ENCODE measurements at regions not wholly inside any gene's neighbourhood (a gene's known extent, or its start where the extent isn't known, plus 50 kb on each side); places are given as distances from the start of the nearest gene placed in this dataset.
A peak's percentile ranks its signal among the peaks of the same experiment; 100 is the strongest.

- peak; percentile 76 for FAIRE-seq
- DNase-seq (ENCODE audit: insufficient read length, low spot score) = no peak
- no peak for TF ChIP-seq CTCF (IDR thresholded peaks at IDR 0.05; ENCODE audit: insufficient read depth, missing control alignments)
Observed at GRCh38 chr1:177790566-177790965, 179.3 kb downstream of the SEC16B start.

- DNase-seq (ENCODE audit: insufficient read length, low spot score) (no peak), FAIRE-seq (peak; percentile 58)
- no peak for TF ChIP-seq CTCF (IDR thresholded peaks at IDR 0.05; ENCODE audit: insufficient read depth, missing control alignments)
Observed at GRCh38 chr1:177789956-177790355, 179.9 kb downstream of the SEC16B start.

- FAIRE-seq (no peak), DNase-seq (ENCODE audit: insufficient read length, low spot score) (no peak)
- no peak for TF ChIP-seq CTCF (IDR thresholded peaks at IDR 0.05; ENCODE audit: insufficient read depth, missing control alignments)
Observed at GRCh38 chr1:177786176-177786745, 183.6 kb downstream of the SEC16B start.

- DNase-seq (ENCODE audit: insufficient read length, low spot score) (no peak), FAIRE-seq (no peak)
- TF ChIP-seq CTCF (IDR thresholded peaks at IDR 0.05; ENCODE audit: insufficient read depth, missing control alignments) = no peak
Observed at GRCh38 chr1:177784936-177785335, 184.9 kb downstream of the SEC16B start.

GRCh38 chr1:177784409-177784808 is 185.4 kb downstream of the SEC16B start:
- TF ChIP-seq CTCF (IDR thresholded peaks at IDR 0.05; ENCODE audit: insufficient read depth, missing control alignments) = no peak
- FAIRE-seq (no peak), DNase-seq (ENCODE audit: insufficient read length, low spot score) (no peak)

- TF ChIP-seq CTCF (IDR thresholded peaks at IDR 0.05; ENCODE audit: insufficient read depth, missing control alignments) = no peak
- FAIRE-seq (peak; percentile 6), DNase-seq (ENCODE audit: insufficient read length, low spot score) (no peak)
Observed at GRCh38 chr1:177783051-177783450, 186.8 kb downstream of the SEC16B start.

- DNase-seq (ENCODE audit: insufficient read length, low spot score) (peak; percentile 36), FAIRE-seq (peak; percentile 97)
- TF ChIP-seq CTCF (IDR thresholded peaks at IDR 0.05; ENCODE audit: insufficient read depth, missing control alignments) = peak; percentile 76
Observed at GRCh38 chr1:177780096-177780700, 189.7 kb downstream of the SEC16B start.
